ENCODE measurements at regions not wholly inside any gene's neighbourhood (a gene's known extent, or its start where the extent isn't known, plus 50 kb on each side); places are given as distances from the start of the nearest gene placed in this dataset.

DNA sequence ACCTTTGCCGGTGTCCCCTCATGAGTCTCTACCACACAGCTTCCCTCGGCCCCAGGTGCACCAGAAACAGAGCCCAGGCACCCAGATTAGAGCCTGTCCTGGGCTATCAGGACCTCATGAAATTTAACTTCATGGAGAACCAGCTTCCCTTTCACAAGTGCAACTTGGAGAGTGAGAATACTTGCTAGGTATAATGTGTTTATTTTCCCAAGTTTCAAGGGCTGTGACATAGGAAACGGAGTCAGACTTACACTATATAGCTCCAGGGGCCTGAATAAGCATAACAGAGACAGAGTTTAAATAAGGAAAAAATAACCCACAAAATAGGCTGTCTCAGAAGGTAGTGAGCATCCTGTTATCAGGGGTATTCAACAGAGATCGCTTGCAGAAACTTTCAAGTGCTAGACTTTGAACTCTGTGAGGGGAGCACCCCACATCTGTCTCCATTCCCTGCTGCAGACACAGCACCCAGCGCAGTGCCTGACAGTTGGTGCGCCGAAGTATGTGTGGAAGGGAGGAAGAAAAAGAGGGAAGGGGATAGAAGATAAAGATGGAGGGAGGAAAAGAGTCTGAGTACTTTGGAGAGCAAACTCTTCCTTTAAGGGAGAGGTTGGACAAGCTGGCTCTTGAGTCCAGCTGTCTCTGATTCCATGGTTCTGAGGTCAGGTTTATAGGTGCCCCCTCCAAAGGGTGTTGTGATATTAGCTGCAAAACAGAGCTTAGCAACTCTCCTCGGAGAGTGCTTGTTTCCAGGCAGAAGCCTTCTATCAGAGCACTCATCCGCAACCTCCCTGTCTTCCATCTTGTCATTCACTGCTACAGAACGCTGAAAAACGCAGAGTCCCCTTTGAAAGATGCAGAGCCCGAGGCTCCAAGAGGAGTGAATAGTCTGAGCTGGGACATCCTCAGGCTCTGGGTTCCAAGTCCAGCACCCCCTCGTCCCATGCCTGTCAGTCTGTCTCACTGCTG is 84.8 kb downstream of the CPN2 start:
- DNase-seq = no peak

DNA sequence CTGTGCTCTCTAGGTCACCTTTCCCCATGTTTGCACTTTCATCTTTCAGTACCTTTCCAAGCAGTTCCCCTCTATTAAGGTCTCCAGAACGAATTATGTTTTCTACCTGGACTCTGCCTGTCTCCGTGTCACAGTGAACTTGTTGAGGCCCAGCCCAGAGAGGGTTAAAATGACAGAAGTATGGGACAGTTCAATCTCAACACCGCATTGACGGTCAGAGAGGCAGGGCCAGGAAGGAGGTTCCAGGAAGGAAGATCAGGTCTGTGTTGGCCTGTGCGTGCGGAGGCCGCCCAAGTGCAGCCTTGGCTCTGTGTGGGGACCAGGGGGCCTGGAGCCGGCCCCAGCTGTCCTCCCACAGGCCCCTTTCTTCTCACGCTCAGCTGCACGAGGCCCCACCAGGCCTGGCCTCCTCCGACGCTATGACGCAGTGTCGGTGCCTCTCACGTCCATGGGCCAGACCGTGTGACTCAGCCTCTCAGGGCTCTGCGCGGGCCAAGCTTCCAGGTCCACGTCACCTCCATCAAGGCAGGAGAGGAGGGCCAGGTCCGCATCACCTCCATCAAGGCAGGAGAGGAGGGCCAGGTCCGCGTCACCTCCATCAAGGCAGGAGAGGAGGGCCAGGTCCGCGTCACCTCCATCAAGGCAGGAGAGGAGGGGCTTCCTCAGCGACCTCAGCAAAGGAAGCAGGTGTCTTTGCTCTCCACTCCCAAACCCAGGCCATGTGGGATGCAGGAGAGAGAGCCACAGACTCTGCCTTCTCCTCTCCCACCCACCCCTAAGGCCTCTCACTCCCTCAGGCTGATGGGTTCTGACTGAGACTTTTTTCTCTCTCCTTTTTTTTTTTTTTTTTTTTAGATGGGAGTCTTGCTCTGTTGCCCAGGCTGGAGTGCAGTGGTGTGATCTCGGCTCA is 83.1 kb downstream of the CPN2 start:
- DNase-seq = peak; percentile 53

DNA sequence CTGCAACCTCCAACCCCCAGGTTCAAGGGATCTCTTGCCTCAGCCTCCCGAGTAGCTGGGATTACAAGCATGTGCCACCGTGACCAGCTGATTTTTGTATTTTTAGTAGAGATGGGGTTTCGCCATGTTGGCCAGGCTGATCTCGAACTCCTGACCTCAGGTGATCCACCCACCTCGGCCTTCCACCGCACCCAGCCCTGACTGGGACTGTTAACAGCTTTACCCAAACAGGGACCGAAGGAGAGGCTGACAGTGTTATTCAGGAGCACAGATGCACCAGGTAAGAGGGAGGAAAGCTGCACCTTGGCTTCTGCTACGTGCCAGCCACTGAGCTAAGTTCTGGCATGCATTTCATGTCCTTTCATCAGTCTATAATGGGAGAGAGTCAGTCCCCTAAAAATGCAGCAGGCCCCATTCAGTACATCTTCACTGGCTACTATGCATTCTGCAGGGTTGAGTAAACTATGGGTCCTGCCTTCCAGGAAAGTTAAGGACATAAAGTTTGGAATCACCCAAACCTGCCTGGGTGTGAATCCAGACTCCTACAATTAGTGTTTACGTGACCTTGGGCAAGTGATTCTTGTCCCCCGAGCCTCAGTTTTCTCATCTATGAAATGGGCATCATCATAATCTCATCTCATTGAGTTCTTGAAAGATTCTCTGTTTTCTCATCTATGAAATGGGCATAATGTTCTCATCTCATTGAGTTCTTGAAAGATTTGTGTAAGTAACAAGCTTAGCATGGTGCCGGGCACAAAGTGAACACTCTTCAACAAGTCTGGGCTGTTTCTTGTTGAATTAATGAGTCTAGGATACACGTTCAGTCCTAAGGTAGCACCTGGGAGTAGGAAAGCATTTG is 82.2 kb downstream of the CPN2 start:
- DNase-seq = no peak

DNA sequence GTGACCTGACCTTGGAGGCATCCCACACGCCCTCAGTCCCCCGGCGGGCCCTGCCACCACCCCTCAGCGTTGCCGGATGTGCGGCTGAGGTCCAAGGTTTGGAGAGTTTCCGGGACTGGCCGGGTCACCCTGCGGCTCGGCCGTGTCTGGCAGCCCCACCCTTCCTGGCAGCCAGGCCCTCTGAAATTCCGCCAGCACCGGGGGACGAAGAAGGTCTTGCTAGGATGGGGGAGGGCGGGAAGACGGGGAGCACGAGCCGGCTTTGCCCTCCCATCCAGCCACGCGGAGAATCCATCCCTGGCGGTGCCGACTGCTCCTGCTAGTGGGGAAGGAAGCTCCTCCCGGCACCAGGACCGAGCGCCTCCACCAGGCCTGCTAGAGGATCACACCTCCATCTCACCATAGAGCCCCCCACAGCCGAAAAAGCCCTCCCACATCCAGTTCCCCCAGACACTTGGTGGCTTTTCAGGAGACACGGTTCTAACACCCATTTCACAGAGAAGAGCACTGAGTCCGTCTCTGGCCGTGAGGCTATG is 81.5 kb downstream of the CPN2 start:
- peak; percentile 46 for DNase-seq

DNA sequence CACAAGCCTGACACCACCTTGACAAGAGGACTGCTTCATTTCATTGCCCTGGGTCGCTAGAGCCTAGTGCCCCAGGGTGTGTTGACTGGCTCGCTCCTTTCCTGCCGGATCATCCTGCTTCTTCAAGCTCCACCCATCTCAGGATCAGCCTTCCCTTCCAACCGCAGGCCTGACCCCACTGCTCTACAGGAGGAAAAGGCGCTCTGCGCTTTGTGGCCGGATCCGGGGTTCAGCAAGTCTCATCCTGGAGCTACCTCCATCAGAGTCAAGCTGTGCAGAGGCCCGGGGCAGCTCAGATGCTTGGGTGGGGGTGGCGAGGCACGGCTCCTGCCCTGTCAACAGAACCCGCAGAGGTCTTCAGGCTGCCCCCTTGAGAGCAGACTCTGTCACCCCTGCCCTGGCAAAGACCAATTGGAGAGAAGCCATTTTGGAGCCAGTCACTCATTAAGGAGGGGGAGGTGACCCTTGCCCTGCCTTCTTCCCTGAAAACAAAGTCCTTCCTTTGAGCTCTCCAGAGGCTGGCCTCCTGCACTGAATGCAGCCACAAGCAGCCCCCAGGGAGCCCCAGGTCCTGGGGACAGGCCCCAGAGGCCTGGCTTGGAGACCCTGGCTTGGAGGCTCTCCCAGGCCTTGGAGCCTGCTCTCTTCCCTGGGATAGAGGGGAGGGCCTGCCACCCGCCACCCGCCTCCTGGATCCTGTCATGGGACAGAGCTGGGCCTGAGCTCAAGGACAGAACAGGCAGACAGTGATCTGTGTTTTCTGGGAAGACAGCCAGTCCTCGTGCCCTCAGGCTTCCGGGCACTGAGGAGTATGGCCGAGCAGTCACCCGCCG is 80.3 kb downstream of the CPN2 start:
- DNase-seq = peak; percentile 41

DNA sequence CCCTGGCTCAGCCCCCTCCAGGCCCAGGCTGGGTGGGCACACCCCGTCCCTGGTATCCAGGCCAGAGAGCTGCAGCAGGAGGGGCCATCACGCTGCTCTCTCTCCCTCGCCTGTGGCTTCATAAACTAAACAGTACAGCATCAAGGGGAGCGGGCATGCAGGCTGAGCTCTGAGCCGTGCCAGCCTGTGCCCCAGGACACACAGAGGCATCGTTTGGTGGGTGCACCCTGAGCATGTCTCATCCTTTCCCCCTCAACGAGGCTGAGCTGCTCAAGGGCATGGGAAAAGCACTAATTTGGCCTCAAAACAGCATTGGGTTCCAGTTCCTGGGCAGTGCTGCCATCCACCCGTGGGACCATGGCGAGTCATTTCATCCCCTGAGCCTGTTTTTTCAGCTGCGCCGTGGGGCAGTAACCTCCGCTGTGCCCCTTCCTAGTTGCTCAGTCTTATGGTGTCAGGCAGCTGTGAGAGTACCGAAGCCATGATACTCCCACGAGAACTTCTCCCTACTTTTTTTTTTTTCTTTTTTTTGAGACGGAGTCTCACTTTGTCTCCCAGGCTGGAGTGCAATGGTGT is 79.6 kb downstream of the CPN2 start:
- no peak for DNase-seq

DNA sequence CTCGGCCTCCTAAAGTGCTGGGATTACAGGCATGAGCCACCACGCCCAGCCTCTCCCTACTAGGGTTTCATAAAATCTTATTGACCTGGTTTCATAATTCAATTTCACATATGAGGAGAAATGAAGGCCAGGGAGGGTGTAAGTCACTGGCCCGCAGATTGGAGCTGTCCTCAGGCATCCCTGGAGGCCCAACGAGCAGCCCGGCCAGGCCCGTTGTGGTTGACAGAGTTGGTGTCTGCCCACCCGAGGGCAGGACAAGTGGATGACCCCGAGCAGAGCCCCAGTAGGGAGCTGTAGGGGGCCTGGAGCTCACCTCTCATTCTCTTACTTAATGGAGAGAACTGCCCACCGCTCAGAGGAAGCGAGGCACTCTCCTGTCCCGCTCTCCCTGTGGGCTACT is 78.9 kb downstream of the CPN2 start:
- no peak for DNase-seq

DNA sequence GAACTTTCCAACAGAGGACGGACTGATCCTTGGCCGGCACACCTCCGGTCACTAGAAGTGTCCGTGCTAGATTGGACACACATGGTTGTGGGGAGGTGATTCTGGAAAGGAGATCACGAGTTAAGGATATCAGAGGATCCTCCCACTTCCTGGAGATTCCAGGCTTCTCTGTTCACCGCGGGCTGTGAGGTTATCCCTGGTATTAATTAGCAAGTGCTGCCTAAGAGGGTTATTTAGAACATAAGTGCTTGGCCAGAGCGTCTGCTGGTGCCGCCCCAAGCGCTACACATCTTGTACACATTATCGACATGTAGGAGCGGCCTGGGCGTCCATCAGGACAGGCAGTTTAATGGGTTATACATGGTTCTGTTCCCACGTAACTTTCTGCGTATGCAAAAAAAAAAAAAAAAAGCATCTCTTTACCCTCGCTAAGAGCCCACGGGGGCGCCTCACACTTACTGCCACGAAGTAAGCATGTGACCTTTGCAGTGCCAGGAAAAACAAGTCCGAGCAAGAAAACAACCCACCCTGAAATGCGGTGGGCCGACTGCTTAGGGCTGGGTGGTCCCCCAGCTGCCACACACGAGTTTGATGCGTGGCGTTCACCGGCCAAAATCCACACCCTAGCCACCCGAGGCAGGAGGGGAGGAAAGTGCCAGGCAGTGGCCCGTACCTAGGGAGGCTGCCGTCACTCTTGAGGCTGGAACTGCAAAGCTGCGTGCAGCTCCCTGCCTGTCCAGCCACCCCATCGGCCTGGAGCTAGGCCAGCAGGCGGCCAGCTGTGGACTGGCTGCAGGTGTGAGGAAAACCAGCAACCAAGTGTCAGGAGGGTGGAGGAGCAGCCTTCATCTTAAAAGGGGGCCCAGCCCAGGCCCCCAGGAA is 78.0 kb downstream of the CPN2 start:
- DNase-seq = peak; percentile 73

DNA sequence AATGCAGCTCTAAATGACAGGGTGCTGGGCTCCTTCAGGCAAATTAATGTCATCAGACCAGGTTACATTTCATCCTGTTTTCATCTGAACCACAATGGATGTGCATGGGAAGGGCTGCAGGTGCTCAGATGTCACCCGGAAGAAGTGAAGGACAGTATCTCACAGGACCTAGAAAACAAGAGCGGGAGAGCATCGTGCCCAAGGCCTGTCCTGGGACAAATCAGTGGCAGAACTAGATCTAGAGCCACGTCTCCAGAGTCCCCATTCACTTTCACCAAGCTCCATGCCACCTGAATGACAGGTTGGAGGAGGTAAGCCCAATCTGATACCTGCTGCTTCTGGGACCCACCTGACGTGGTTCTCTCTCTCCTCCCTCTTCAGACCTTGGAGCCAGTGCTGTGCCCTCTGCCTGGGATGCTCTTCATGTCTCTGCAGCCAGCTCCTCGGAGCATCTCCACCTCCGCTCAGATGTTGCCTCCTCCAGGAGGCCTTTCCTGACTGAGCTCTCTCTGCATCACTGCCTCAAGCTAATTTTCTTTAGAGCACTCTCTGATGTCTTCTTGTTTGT is 77.3 kb downstream of the CPN2 start:
- no peak for DNase-seq

DNA sequence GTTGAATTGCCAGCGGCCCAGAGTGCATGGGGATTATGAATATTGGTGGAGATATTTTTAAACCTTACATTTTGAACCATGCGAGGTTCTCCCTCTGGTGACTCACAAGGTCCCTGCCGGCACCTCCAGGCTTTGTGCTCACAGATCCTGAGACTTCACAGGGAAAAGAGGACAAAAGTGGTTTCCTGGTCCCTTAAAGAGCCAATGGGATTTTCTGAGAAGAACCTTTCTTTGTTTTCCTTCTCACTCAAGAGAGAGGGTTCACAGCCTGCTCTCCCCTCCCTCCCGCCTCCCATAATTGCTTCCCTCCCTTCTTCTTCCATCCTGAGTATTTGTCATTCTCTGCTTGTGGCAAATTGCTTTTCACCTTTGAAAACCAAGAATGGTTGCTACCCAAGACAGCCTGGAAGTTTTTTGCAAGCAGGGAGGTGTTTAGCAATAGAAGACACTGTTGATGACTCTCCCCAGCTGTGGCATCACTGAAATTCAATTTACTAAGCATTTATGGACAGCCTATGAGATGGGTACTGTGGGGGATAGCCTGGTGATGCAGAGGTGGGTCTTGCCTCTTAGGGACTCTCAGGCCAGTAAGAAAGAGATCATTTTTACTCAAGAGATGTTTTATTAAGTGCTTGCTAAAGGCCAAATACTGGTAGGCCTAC is 76.6 kb downstream of the CPN2 start:
- DNase-seq = no peak

DNA sequence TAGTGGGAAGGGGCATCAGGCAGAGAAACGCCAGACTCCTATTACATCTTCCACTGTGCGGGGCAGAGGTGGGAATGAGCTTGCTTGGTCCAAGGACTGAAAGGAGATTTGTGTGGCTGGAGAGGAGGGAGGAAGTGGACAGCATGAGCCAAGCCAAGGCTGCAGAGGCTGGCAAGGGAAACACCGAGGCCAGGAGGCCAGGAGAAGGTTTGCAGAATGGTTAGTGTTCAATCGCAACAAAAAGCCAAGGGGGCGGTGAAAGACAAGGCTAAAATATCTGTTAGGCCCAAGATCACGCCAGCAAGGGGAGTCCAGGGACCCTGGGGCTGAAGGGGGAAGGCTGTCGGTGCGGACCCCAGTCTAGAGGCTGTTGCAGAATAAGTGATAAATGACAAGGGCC is 75.8 kb downstream of the CPN2 start:
- no peak for DNase-seq

DNA sequence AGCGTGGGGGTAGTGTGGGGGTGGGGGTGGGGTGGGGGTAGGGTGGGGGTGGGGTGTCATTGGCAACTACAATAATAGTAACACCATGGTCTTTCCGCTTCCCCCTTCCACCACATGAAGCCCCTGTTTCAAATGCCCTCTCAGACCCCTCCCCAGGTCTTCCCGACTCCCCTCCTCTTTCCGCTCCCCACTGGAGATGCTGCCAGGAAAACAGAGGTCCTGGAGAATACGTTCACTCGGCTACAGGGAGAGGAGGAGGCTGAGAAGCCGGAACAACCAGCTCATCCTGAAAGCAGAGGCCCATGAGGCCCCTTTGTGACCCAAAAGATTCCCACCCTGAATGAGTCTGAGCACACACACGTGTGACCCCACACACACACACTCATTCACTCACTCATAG is 75.4 kb downstream of the CPN2 start:
- DNase-seq = no peak

DNA sequence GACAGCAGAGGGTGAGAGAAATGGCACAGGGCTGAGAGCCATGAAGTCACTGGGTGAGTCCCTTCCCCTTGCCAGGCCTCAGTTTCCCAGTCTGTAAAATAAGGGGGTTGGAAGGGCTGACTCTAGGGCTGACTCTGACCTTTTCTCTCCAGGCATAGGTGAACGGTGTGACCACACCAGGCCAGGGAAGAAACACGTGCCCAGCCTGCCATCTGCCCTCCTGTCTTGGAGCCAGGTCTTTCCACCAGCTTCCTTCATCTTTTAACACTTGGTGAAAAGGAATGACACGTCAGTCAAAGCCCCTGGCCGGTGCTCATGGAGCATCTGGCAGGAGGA is 74.4 kb downstream of the CPN2 start:
- DNase-seq = no peak

DNA sequence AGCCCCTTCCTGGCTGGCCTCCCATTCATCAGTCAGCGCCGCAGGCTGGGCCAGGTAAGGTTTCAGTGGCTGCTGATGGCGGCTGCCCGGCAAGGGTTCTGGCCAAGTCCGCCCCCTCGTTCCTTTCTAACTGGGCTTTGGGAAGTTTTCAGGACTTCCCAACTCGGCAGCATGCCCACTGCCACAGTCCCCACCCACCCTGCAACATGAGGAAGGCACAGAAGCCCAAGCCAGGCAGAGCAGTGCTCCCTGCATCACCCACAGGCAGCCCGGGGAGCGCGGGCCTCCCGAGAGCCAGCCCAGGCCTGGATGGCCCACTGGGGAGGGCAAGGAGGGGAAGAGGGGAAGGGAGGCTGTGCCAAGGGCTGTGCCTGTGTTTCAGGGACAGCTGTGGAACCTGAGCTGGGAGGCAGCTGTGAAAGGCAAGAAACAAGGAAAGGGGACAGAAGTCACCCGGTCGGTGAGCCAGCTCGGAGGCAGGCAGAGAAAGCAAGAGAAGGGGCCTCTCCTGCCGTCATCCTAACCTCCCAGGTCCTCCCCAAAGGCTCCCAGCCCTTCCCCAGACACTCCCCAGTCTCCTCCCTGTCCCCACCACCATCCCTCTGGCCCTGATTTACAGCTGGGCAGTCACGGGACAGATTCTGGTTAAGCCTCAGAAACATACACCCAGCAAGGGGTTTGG is 73.9 kb downstream of the CPN2 start:
- peak; percentile 71 for DNase-seq

DNA sequence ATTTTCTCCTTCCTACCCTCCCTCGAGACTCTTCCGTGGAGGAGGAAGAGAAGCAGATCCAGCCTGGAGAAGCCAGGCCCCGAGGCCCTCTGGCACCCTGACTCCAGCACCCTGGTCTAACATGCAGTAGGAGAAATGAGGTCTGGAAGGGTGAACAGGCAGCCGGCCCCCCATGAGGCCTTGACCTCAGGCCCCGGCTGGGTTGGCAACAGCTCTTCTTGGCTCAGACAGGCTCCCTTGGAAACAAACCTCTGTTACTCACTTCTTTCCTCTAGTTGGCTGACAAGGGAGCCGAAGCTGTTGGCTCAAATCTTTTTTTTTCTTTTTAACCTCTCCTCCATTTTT is 73.4 kb downstream of the CPN2 start:
- peak; percentile 61 for DNase-seq

DNA sequence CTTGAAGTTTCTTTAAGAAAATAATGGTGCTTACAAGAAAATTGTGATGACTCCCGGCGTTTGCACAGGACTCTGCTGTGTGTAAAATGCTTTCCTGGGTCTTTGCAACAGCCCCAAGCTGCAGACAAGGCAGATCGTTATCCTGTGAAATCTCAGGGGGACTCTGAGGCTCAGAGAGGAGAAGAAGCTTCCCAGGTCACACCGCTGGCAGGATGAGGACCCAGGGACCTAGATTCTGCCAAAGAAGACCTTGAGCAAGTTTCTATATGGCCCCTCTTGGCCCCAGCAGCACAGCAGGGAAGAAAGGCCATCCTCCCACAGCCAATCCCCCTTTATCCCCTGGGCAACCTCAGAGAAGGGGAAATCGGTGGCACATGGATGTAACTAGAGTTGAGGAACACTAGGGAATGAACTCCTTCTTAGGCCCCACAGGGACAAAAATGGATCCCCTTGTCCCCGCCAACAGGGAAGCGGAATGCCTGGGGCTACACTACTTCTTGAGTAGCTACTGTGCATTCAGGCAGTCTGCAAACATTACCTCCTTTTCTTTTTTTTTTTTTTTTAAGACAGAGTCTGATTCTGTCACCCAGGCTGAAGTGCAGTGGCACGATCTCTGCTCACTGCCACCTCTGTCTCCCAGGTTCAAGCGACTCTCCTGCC is 72.8 kb downstream of the CPN2 start:
- no peak for DNase-seq

DNA sequence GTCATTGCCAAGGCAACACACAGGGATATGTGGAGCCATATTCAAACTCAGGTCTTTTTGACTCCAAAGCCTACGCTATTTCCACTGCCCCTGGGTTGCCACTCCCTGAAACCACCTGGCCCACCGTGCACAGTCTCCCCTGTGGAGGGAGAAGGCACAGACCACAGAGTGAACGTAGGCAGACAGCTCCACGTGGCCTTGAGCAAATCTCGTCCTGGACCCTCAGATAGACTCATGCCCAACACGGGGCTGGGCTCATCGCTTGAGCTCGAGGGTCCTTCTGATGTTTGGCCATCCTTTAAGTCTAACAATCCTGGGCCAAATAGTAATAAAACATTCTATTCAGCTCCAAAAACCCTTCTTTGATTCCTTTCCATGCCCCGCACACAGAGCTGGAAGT is 72.0 kb downstream of the CPN2 start:
- DNase-seq = no peak
